PC-9 (cell line): ENCODE measurements at regions not wholly inside any gene's neighbourhood (a gene's known extent, or its start where the extent isn't known, plus 50 kb on each side); places are given as distances from the start of the nearest gene placed in this dataset.

Experiments
- EZH2 ChIP-seq: fragments of 200-600 bp; sonication (generic); IDR thresholded peaks from 2 replicates; pipeline ENCODE4 v1.8.0; 2017; ENCODE audit warnings: antibody characterized with exemption, low read depth
- TF ChIP-seq, protein P1 (sequence below): fragments of 200-600 bp; sonication (generic); conservative IDR thresholded peaks from 2 replicates; pipeline ENCODE4 v1.6.1; 2017; ENCODE audit warnings: mixed run types, antibody characterized with exemption, mild to moderate bottlenecking, moderate library complexity

DNA sequence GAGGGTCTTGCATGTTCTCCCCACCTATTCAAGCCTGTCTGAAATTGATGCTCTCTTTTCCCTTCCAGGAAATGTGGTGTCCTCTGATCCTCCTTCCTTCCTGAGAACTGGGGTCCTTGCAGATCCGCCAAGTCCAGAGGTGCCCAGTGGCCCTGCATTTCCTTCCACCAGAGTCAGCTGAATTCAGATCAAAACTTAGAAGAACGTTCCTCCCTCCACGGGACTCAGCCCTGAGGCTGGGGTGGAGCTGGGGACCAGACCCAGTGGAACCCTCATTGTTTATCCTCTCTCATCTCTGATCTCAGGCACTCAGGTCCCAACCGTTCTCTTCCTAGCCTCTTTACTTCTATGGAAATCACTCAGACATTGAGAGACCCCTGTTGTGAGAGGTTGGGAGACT is 477.3 kb downstream of the TSHZ3 start:
- TF ChIP-seq, protein P1, sequence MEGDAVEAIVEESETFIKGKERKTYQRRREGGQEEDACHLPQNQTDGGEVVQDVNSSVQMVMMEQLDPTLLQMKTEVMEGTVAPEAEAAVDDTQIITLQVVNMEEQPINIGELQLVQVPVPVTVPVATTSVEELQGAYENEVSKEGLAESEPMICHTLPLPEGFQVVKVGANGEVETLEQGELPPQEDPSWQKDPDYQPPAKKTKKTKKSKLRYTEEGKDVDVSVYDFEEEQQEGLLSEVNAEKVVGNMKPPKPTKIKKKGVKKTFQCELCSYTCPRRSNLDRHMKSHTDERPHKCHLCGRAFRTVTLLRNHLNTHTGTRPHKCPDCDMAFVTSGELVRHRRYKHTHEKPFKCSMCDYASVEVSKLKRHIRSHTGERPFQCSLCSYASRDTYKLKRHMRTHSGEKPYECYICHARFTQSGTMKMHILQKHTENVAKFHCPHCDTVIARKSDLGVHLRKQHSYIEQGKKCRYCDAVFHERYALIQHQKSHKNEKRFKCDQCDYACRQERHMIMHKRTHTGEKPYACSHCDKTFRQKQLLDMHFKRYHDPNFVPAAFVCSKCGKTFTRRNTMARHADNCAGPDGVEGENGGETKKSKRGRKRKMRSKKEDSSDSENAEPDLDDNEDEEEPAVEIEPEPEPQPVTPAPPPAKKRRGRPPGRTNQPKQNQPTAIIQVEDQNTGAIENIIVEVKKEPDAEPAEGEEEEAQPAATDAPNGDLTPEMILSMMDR = no peak
- no peak for TF ChIP-seq EZH2
